H1 (cell line): ENCODE measurements at regions not wholly inside any gene's neighbourhood (a gene's known extent, or its start where the extent isn't known, plus 50 kb on each side); places are given as distances from the start of the nearest gene placed in this dataset.

Source experiments
- BACH1 ChIP-seq: IDR thresholded peaks from 2 replicates; pipeline ENCODE4 v1.6.1; 2012; ENCODE audit warnings: low read length, improper control_type of control experiment
- CBX5 ChIP-seq: fragments of 300-800, 300-1000 bp; sonication (generic); IDR thresholded peaks from 2 replicates; pipeline ENCODE4 v1.7.1; 2016; ENCODE audit warnings: antibody characterized with exemption, low read length, low read depth
- CREB1 ChIP-seq: IDR thresholded peaks from 2 replicates; pipeline ENCODE4 v1.6.1; 2012; ENCODE audit warnings: inconsistent platforms
- JUND ChIP-seq: IDR thresholded peaks from 2 replicates; pipeline ENCODE4 v1.6.1; 2011; ENCODE audit warnings: mild to moderate bottlenecking, improper control_type of control experiment, low read length
- KDM5A ChIP-seq: fragments of 200-600 bp; IDR thresholded peaks from 2 replicates; pipeline ENCODE4 v1.7.1; 2012; ENCODE audit warnings: mild to moderate bottlenecking, low read length, inconsistent platforms, mixed read lengths
- MAX ChIP-seq: IDR thresholded peaks from 2 replicates; pipeline ENCODE4 v1.6.1; 2012; ENCODE audit warnings: inconsistent platforms
- RBBP5 ChIP-seq: IDR thresholded peaks from 2 replicates; pipeline ENCODE4 v1.7.1; 2012; ENCODE audit warnings: low read depth, mild to moderate bottlenecking, inconsistent platforms, low read length, moderate library complexity, borderline replicate concordance
- SAP30 ChIP-seq: fragments of 300-600 bp; sonication (generic); IDR thresholded peaks from 2 replicates; pipeline ENCODE4 v1.7.1; 2012; ENCODE audit warnings: low read length, moderate library complexity, mild to moderate bottlenecking, inconsistent platforms; ENCODE audit not compliant: insufficient read depth, insufficient replicate concordance
- TEAD4 ChIP-seq: IDR thresholded peaks from 2 replicates; pipeline ENCODE4 v1.6.1; 2012; ENCODE audit warnings: low read depth, low read length, inconsistent platforms, mixed read lengths

DNA sequence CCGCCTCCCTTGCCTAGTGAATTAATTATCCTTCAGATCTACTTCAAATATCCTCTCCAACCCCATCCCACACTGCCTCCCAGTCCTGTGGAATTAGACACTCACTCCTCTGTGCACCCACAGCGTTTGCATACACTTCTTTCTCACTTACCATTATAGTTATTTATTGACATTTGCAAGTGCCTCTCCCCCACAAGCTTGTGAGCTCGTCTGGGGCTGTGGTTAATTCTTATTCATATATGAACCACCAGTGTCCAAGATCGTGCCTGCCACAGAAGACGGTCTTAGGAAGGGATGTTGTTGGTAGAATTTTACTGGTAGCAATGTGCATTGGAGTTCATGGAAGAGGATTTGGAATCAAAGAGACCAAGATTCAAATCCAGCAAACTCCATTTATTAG is 68.1 kb upstream of the AOAH start (continued):
- TF ChIP-seq MAX (no peak), RBBP5 (no peak), SAP30 (no peak), TEAD4 (no peak), CBX5 (no peak), KDM5A (no peak), JUND (no peak), CREB1 (no peak), BACH1 (no peak)
